Kidney epithelial cell (primary cell): ENCODE measurements at regions not wholly inside any gene's neighbourhood (a gene's known extent, or its start where the extent isn't known, plus 50 kb on each side); places are given as distances from the start of the nearest gene placed in this dataset.

Experiments
- DNase-seq: peaks from one replicate; pipeline ENCODE4 v3.0.0-alpha.2; 2010; ENCODE audit warnings: low read depth
- H3K27me3 ChIP-seq: 2 replicates; pipeline ENCODE4 v1.6.0; 2011; ENCODE audit warnings: low read length; ENCODE audit not compliant: control insufficient read depth, insufficient read depth
- H3K36me3 ChIP-seq: 2 replicates; pipeline ENCODE4 v1.5.1; 2011; ENCODE audit warnings: low read length; ENCODE audit not compliant: control insufficient read depth, insufficient read depth
- H3K4me3 ChIP-seq: 2 replicates; pipeline ENCODE4 v1.5.1; 2011; ENCODE audit warnings: low read depth, mild to moderate bottlenecking, control low read depth, low read length
- TF ChIP-seq, protein P1 (sequence below): IDR thresholded peaks from 2 replicates; pipeline ENCODE4 v1.5.1; 2011; ENCODE audit warnings: mild to moderate bottlenecking, moderate library complexity, low read length, control low read depth, inconsistent platforms; ENCODE audit not compliant: insufficient read depth, poor library complexity, severe bottlenecking

DNA sequence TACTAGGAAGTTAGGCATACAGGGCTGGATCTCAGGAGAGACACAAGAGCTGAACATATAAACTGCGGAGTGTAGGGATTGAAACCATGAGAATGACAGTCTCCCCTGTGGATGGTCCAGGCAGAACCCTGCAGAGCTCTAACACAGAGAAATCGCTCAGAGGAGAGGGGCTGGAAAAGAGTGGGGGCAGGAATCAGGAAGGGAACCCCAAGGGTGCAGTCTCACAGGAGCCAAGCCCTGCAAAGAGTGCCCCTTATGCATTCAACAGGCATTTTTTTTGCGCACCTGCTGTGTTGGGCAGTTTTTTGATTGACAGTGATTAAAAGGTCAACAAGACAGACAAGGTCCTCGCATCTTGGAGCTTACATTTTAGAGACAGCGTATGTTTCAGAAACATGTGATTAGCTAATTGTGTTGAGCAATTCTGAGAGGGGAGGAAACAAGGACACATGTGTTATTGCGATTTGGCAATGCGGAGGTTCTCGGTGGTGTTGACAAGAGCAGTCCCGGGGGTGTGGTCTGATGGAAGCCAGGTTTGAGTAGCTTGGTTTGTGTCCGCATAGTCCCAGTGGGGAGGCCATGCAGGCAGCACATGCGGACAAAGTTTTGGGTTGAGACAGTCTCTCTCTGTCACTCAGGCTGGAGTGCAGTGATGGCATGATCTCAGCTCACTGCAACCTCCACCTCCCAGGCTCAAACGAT, 182.6 kb upstream of the IRS2 start:
- Histone ChIP-seq H3K36me3 (no peaks in the 10 kb centered on the region), H3K4me3 (no peak overlapping the region), H3K27me3 (no peaks in the 10 kb centered on the region)
- TF ChIP-seq, protein P1, sequence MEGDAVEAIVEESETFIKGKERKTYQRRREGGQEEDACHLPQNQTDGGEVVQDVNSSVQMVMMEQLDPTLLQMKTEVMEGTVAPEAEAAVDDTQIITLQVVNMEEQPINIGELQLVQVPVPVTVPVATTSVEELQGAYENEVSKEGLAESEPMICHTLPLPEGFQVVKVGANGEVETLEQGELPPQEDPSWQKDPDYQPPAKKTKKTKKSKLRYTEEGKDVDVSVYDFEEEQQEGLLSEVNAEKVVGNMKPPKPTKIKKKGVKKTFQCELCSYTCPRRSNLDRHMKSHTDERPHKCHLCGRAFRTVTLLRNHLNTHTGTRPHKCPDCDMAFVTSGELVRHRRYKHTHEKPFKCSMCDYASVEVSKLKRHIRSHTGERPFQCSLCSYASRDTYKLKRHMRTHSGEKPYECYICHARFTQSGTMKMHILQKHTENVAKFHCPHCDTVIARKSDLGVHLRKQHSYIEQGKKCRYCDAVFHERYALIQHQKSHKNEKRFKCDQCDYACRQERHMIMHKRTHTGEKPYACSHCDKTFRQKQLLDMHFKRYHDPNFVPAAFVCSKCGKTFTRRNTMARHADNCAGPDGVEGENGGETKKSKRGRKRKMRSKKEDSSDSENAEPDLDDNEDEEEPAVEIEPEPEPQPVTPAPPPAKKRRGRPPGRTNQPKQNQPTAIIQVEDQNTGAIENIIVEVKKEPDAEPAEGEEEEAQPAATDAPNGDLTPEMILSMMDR = no peak
- no peak for DNase-seq

DNA sequence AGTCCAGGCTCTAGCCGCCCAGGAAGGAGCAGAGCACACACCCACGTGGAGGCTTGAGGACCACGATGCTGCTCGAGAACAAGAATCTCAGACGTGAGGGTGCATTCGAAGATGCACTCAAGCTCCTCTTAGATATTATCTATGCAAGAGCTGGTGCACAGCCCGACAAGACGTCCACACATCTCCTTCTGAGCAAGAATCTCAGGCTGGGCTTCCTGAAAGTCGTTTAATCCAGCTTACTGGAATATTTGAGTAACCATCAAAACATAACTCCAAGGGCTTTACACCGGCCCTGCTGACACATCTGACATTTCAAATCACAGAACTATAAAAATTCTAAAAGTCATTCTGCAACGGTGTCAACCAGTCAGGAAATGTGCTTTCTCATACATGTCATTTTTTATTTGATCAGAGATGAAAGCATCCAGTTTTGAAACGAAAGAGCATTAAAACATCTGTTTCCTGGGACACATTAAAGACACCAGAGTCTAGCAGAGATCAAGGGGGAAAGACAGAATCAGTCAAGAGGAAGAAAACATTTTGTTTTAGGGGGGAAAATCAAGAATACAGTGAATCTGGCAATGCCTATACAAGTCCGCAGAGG, 177.7 kb upstream of the IRS2 start:
- TF ChIP-seq, protein P1 = no peak
- Histone ChIP-seq H3K27me3 (no peaks in the 10 kb centered on the region), H3K4me3 (no peak overlapping the region), H3K36me3 (no peaks in the 10 kb centered on the region)
- no peak for DNase-seq

DNA sequence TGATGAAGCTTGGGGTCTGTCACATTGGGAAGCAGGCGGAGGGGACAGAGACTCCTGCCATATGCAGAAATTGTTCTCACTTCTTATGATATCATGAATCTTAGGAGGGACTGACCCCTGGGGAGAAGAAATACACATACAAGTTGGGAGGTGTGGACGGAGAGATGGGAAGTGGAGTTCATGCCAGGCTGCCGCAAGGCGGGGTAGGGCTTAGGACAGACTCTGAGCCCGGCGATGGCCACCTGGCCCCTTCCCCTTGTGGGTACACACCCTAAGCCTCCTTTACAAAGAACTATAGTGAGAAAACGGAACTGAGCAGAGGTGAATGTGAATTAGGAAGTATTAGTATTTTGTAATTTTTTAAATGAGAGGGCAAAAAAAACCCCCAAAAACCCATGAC, 177.0 kb upstream of the IRS2 start:
- H3K36me3 ChIP-seq = no peaks in the 10 kb centered on the region
- TF ChIP-seq, protein P1 = no peak
- H3K27me3 ChIP-seq = no peaks in the 10 kb centered on the region
- DNase-seq = no peak
- no peak overlapping the region for H3K4me3 ChIP-seq

DNA sequence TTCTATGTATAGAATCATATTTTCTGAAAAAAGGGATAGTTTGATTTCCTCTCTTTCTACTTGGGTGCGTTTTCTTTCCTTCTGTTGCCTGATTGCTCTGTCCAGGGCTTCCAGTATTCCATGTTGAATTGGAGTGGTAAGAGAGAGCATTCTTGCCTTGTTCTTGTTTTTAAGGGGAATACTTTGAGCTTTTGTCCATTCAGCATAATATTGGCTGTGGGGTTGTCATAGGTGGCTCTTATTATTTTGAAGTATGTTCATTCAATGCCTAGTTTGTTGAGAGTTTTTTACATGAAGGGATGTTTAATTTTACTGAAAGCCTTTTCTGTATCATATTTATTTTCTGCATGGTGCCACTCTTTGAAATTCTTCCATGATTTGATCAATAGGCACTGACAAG, 173.5 kb upstream of the IRS2 start:
- TF ChIP-seq, protein P1 = no peak
- Histone ChIP-seq H3K27me3 (no peaks in the 10 kb centered on the region), H3K4me3 (no peak overlapping the region), H3K36me3 (no peaks in the 10 kb centered on the region)
- DNase-seq = no peak

DNA sequence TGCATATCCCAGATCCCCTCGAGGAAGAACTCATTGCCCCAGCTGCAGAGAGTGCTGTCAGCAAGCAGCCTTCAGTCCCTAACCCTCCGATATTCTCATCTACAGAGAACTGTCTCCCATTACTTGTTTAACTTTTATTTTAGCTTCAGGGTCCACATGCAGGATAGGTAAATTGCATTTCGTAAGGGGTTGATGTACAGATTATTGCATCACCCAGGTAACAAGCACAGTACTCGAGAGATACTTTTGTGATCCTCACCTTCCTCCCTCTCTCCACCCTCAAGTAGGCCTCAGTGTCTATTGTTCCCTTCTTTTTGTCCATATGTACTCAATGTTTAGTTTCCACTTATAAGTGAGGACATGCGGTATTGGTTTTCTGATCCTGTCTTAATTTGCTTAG, 171.5 kb upstream of the IRS2 start:
- DNase-seq = no peak
- TF ChIP-seq, protein P1 = no peak
- Histone ChIP-seq H3K27me3 (no peaks in the 10 kb centered on the region), H3K36me3 (no peaks in the 10 kb centered on the region), H3K4me3 (no peak overlapping the region)

DNA sequence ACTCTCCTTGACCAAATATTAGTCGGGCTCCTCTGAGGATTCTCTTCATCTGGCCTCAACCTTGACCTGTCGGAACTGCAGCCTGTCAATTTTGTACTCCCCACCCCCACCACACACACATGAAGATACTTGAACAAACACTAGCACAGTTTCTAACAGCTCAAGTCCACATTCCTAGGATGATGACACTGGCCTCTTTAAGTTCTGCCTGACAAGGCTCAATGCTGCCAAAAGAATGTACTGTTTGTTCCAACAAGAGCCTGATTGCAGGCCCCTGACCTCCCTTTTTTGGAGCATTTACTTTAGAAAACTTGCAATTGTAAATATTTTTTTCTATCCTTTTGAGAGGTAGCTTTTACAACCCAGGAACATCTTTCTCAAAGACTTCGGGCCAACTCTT, 169.2 kb upstream of the IRS2 start:
- no peaks in the 10 kb centered on the region for H3K36me3 ChIP-seq
- no peaks in the 10 kb centered on the region for H3K27me3 ChIP-seq
- TF ChIP-seq, protein P1 = no peak
- no peak overlapping the region for H3K4me3 ChIP-seq
- DNase-seq = no peak
